DOHH2 (cell line): ENCODE measurements at regions not wholly inside any gene's neighbourhood (a gene's known extent, or its start where the extent isn't known, plus 50 kb on each side); places are given as distances from the start of the nearest gene placed in this dataset.
"Not testable (repeated sequence)": the region's sequence is repeated elsewhere in the genome, so short reads cannot be mapped to it uniquely, and the experiment has no call there.

Source experiments
- H3F3A ChIP-seq: fragments of 200-600 bp; sonication (generic), shearing (Covaris generic); 2 replicates; pipeline ENCODE4 v1.6.0; 2016; ENCODE audit warnings: antibody characterized with exemption, mild to moderate bottlenecking; ENCODE audit not compliant: control insufficient read depth, insufficient read depth
- H3K27ac ChIP-seq: fragments of 200-600 bp; sonication (generic); 2 replicates; pipeline ENCODE4 v1.5.1; 2014; ENCODE audit warnings: low read depth, mild to moderate bottlenecking, low read length, moderate library complexity
- H3K27me3 ChIP-seq: fragments of 200-600 bp; sonication (generic); 2 replicates; pipeline ENCODE4 v1.6.1; 2014; ENCODE audit warnings: mild to moderate bottlenecking, low read length, mixed read lengths; ENCODE audit not compliant: control insufficient read depth
- H3K36me3 ChIP-seq: fragments of 200-600 bp; sonication (generic); 2 replicates; pipeline ENCODE4 v1.6.1; 2014; ENCODE audit warnings: mild to moderate bottlenecking, low read length, moderate library complexity, mixed read lengths; ENCODE audit not compliant: control insufficient read depth
- H3K4me1 ChIP-seq: fragments of 200-600 bp; sonication (generic); 2 replicates; pipeline ENCODE4 v1.6.1; 2014; ENCODE audit warnings: mild to moderate bottlenecking, low read length, mixed read lengths; ENCODE audit not compliant: control insufficient read depth
- H3K4me2 ChIP-seq: fragments of 200-600 bp; sonication (generic); 2 replicates; pipeline ENCODE4 v1.6.0; 2014; ENCODE audit warnings: mild to moderate bottlenecking, low read length, moderate library complexity
- H3K4me3 ChIP-seq: fragments of 200-600 bp; sonication (generic); 2 replicates; pipeline ENCODE4 v1.5.1; 2014; ENCODE audit warnings: mild to moderate bottlenecking, low read length, mixed read lengths
- H3K79me2 ChIP-seq: fragments of 200-600 bp; sonication (generic); 2 replicates; pipeline ENCODE4 v1.6.1; 2014; ENCODE audit warnings: mild to moderate bottlenecking, low read length, mixed read lengths; ENCODE audit not compliant: control insufficient read depth
- H3K9me2 ChIP-seq: fragments of 200-600 bp; sonication (generic); replicated peaks from 2 replicates; pipeline ENCODE4 v1.6.1; 2014; ENCODE audit warnings: mild to moderate bottlenecking, low read length, mixed read lengths; ENCODE audit not compliant: control insufficient read depth
- H3K9me3 ChIP-seq: fragments of 200-600 bp; sonication (generic); 2 replicates; pipeline ENCODE4 v1.6.1; 2014; ENCODE audit warnings: antibody characterized with exemption, low read length, mixed read lengths; ENCODE audit not compliant: control insufficient read depth, insufficient read depth
- H4K20me1 ChIP-seq: fragments of 200-600 bp; sonication (generic); 2 replicates; pipeline ENCODE4 v1.6.0; 2014; ENCODE audit warnings: low read depth, mild to moderate bottlenecking, antibody characterized with exemption, low read length, moderate library complexity; ENCODE audit not compliant: control insufficient read depth, insufficient read depth
- EZH2phosphoT487 ChIP-seq: fragments of 200-600 bp; sonication (generic); IDR thresholded peaks from 2 replicates; pipeline ENCODE4 v1.6.1; 2017; ENCODE audit warnings: borderline replicate concordance, mild to moderate bottlenecking, antibody characterized with exemption, low read length, moderate library complexity, mixed read lengths
- TF ChIP-seq, protein P1 (sequence below): fragments of 200-600 bp; sonication (generic); IDR thresholded peaks from one replicate; pipeline ENCODE4 v1.5.1; 2014; ENCODE audit warnings: antibody characterized with exemption, mild to moderate bottlenecking, low read depth, low read length; ENCODE audit not compliant: poor library complexity, severe bottlenecking

- Histone ChIP-seq H3K27me3 (peaks cover 7% of the 10 kb centered on the region; the same call in 1 of the 2 replicates), H3K36me3 (no peaks in the 10 kb centered on the region), H3K79me2 (no peaks in the 10 kb centered on the region), H3K9me3 (no peaks in the 10 kb centered on the region), H3F3A (no peaks in the 10 kb centered on the region), H3K4me1 (no peaks in the 10 kb centered on the region), H3K4me3 (no peak overlapping the region), H3K27ac (no peak overlapping the region), H3K4me2 (no peak overlapping the region), H3K9me2 (no peaks in the 10 kb centered on the region), H4K20me1 (no peaks in the 10 kb centered on the region)
- TF ChIP-seq EZH2phosphoT487 = no peak
- TF ChIP-seq, protein P1, sequence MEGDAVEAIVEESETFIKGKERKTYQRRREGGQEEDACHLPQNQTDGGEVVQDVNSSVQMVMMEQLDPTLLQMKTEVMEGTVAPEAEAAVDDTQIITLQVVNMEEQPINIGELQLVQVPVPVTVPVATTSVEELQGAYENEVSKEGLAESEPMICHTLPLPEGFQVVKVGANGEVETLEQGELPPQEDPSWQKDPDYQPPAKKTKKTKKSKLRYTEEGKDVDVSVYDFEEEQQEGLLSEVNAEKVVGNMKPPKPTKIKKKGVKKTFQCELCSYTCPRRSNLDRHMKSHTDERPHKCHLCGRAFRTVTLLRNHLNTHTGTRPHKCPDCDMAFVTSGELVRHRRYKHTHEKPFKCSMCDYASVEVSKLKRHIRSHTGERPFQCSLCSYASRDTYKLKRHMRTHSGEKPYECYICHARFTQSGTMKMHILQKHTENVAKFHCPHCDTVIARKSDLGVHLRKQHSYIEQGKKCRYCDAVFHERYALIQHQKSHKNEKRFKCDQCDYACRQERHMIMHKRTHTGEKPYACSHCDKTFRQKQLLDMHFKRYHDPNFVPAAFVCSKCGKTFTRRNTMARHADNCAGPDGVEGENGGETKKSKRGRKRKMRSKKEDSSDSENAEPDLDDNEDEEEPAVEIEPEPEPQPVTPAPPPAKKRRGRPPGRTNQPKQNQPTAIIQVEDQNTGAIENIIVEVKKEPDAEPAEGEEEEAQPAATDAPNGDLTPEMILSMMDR = no peak
Measured at GRCh38 chr10:94251098-94251497, 111.6 kb downstream of the NOC3L start.

DNA sequence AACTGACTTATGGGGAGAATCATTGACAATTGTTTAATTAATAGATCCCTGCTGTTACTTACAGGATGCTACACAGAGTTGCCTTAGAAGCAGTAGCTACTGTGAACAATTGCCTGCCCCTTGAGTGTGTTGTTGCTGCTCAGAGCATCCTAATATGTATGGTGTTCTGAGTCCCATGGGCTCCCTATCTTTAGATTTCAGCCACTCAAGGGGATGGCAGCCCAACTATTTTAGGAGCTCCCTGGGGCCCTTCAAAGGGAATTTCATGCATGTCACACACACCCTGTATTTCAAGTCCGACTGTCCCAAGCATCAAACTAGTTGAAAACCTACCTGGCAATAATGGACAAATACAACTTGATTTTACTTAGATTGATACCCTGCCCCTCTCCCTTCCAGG is 111.2 kb downstream of the NOC3L start:
- H3K4me1 ChIP-seq = no peaks in the 10 kb centered on the region
- H3K36me3 ChIP-seq = no peaks in the 10 kb centered on the region
- H3K27ac ChIP-seq = no peak overlapping the region
- H3K9me2 ChIP-seq = no peaks in the 10 kb centered on the region
- TF ChIP-seq, protein P1 = no peak
- no peak for TF ChIP-seq EZH2phosphoT487
- no peaks in the 10 kb centered on the region for H3F3A ChIP-seq
- H3K9me3 ChIP-seq = no peaks in the 10 kb centered on the region
- no peak overlapping the region for H3K4me3 ChIP-seq
- H4K20me1 ChIP-seq = no peaks in the 10 kb centered on the region
- H3K79me2 ChIP-seq = no peaks in the 10 kb centered on the region
- peaks cover 8% of the 10 kb centered on the region; the same call in 1 of the 2 replicates for H3K27me3 ChIP-seq
- H3K4me2 ChIP-seq = no peak overlapping the region

DNA sequence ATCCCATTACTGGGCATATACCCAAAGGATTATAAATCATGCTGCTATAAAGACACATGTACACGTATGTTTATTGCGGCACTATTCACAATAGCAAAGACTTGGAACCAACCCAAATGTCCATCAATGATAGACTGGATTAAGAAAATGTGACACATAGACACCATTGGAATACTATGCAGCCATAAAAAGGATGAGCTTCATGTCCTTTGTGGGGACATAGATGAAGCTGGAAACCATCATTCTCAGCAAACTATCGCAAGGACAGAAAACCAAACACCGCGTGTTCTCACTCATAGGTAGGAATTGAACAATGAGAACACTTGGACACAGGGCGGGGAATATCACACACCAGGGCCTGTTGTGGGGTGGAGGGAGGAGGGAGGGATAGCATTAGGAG is 105.3 kb downstream of the NOC3L start:
- not testable (repeated sequence) for H3K4me1 ChIP-seq, H3K9me2 ChIP-seq, H3K36me3 ChIP-seq, H3K4me3 ChIP-seq, H3K9me3 ChIP-seq, H3K79me2 ChIP-seq, H3F3A ChIP-seq, H4K20me1 ChIP-seq, H3K27ac ChIP-seq, H3K4me2 ChIP-seq, H3K27me3 ChIP-seq

GRCh38 chr10:94260455-94260854 is 102.3 kb downstream of the NOC3L start:
- H3K9me3 ChIP-seq = no peaks in the 10 kb centered on the region
- no peak overlapping the region for H3K4me3 ChIP-seq
- no peaks in the 10 kb centered on the region for H3K79me2 ChIP-seq
- TF ChIP-seq, protein P1 = no peak
- no peak for TF ChIP-seq EZH2phosphoT487
- no peaks in the 10 kb centered on the region for H3F3A ChIP-seq
- peaks cover 10% of the 10 kb centered on the region; the same call in 1 of the 2 replicates for H3K27me3 ChIP-seq
- H3K4me1 ChIP-seq = no peaks in the 10 kb centered on the region
- no peaks in the 10 kb centered on the region for H4K20me1 ChIP-seq
- H3K4me2 ChIP-seq = no peak overlapping the region
- no peaks in the 10 kb centered on the region for H3K36me3 ChIP-seq
- H3K27ac ChIP-seq = no peak overlapping the region
- no peaks in the 10 kb centered on the region for H3K9me2 ChIP-seq
